Heart left ventricle (tissue), 16 donors: ENCODE measurements at regions not wholly inside any gene's neighbourhood (a gene's known extent, or its start where the extent isn't known, plus 50 kb on each side); places are given as distances from the start of the nearest gene placed in this dataset.

Experiments
- ATAC-seq, 4 donors: fragments of 200-7000 bp; cut with Tn5 transposase; one replicate each; pipeline ENCODE4 v1.9.1; 2020 to 2022; ENCODE audit warnings: moderate library complexity in 4 of 4, mild to moderate bottlenecking in 3 of 4, moderate number of reproducible peaks in 1 of 4
- DNase-seq, 5 donors: peaks; one replicate each; pipeline ENCODE4 v3.0.0-alpha.2; 2020
- H3K27ac ChIP-seq, 12 donors: fragments of 200-600 bp; sonication (generic) in 4 of 12; one replicate each; pipeline versions ENCODE4 v1.5.0 to v1.8.0; 2016 to 2022; ENCODE audit warnings: mild to moderate bottlenecking in 2 of 12
- H3K27me3 ChIP-seq, 9 donors: fragments of 200-600 bp; sonication (generic) in 2 of 9; one replicate each; pipeline versions ENCODE4 v1.5.1 to v1.8.0; 2016 to 2022; ENCODE audit warnings: mild to moderate bottlenecking in 3 of 9
- H3K36me3 ChIP-seq, 9 donors: fragments of 200-600 bp; sonication (generic) in 2 of 9; one replicate each; pipeline versions ENCODE4 v1.5.0 to v1.8.0; 2018 to 2022; ENCODE audit warnings: mild to moderate bottlenecking in 2 of 9
- H3K4me1 ChIP-seq, 12 donors: fragments of 200-600 bp; sonication (generic) in 4 of 12; one replicate each; pipeline versions ENCODE4 v1.5.0 to v1.8.0; 2016 to 2022; ENCODE audit warnings: mild to moderate bottlenecking in 3 of 12
- H3K4me3 ChIP-seq, 12 donors: fragments of 200-600 bp; sonication (generic) in 4 of 12; one replicate each; pipeline versions ENCODE4 v1.5.0 to v1.8.0; 2017 to 2022; ENCODE audit warnings: mild to moderate bottlenecking in 9 of 12, moderate library complexity in 4 of 12
- H3K9me3 ChIP-seq, 12 donors: fragments of 200-600 bp; sonication (generic) in 4 of 12; one replicate each; pipeline versions ENCODE4 v1.5.0 to v1.8.0; 2016 to 2022; ENCODE audit warnings: mild to moderate bottlenecking in 1 of 12
- POLR2A ChIP-seq, 2 donors: fragments of 450-650 bp; IDR thresholded peaks; one replicate each; pipeline ENCODE4 v1.6.1; 2017; ENCODE audit warnings: antibody characterized with exemption in 2 of 2, mild to moderate bottlenecking in 2 of 2, moderate library complexity in 2 of 2
- WGBS, 4 donors: extraction: QIAGEN DNeasy Blood & Tissue Kit in 2 of 4; methylation state at CpG; one replicate each; pipeline versions ENCODE4 v1.1.5 to v1.1.7; 2013 to 2018; 5-methylcytosine and 5-hydroxymethylcytosine counted together
- intact Hi-C, 10 donors: fragments of 100-400 bp; cut with DNase I; formaldehyde crosslinking; loops; one replicate each; pipeline versions ENCODE4 v1.11.1 to v1.14.2; 2022
- TF ChIP-seq, protein P1 (sequence below), 12 donors: fragments of 200-600 bp; sonication (generic) in 4 of 12; IDR thresholded peaks; one replicate each; pipeline versions ENCODE4 v1.5.0 to v1.8.0; 2018 to 2022; ENCODE audit warnings: antibody characterized with exemption in 12 of 12, mild to moderate bottlenecking in 5 of 12
- donor health status: ischemic (EF 13 %, LVEDD 7.1; RV severe dilation, severe dysfunction).
- donor health status: healthy with polysubstance abuse.
- donor health status: DM: no; HTN: yes; CAD: no.
- donor health status: DM: no; HTN: no; CAD: no.
- donor health status: ischemic (EF 25% LVEDD 6.9; RV normal size, moderate dysfunction).
- donor health status: ischemic (EF 25% LVEDD 5.7; RV mildly dilated, moderate dysfunction).
- donor health status: healthy.
- donor health status: DM: yes; HTN: yes; CAD: no.
- donor health status: ischemic (EF 35%, LVEDD 5.7; RV mildly dilated, moderate dysfunction).
- donor health status: nonischemic (EF 11% LVEDD 7.7; RV severe dilation, severe dysfunction).
- donor health status: DM: yes; HTN: yes; CAD: no.
- donor health status: PGD.
- donor health status: ischemic (EF 29% LVEDD 5.4; RV normal size, mild dysfunction).
- donor health status: nonischemic (EF 23%, LVEDD 6.1; RV moderate dilation, normal function).

- WGBS, 4 donors: 44 to 62% (median 47%) methylated on average over 1 of the region's 1 CpG
- ATAC-seq: peak in 1 of 4 donors; percentile 24
- intact Hi-C loops: no loop called here
These were observed 143.6 kb upstream of the SLC16A7 start for GRCh38 chr12:59452259-59452658.

GRCh38 chr12:59446116-59446515, 149.7 kb upstream of the SLC16A7 start:
- Histone ChIP-seq H3K27ac (no peak overlapping the region), H3K27me3 (no peaks in the 10 kb centered on the region), H3K9me3 (peaks cover 0 to 18% (median 5%) of the 10 kb centered on the region in 12 donors), H3K4me1 (no peaks in the 10 kb centered on the region), H3K36me3 (no peaks in the 10 kb centered on the region), H3K4me3 (no peak overlapping the region)
- WGBS, 4 donors: 44 to 87% (median 74%) methylated on average over 3 of the region's 3 CpGs
- DNase-seq (no peak), ATAC-seq (no peak)
- intact Hi-C loops: loop anchor here in 9 of 10 donors (10.0 kb wide), 4 partner anchors 149 to 389 kb away; partner anchors contain the start of gene SLC16A7 (in 1 of the 9)
- TF ChIP-seq, protein P1, sequence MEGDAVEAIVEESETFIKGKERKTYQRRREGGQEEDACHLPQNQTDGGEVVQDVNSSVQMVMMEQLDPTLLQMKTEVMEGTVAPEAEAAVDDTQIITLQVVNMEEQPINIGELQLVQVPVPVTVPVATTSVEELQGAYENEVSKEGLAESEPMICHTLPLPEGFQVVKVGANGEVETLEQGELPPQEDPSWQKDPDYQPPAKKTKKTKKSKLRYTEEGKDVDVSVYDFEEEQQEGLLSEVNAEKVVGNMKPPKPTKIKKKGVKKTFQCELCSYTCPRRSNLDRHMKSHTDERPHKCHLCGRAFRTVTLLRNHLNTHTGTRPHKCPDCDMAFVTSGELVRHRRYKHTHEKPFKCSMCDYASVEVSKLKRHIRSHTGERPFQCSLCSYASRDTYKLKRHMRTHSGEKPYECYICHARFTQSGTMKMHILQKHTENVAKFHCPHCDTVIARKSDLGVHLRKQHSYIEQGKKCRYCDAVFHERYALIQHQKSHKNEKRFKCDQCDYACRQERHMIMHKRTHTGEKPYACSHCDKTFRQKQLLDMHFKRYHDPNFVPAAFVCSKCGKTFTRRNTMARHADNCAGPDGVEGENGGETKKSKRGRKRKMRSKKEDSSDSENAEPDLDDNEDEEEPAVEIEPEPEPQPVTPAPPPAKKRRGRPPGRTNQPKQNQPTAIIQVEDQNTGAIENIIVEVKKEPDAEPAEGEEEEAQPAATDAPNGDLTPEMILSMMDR (IDR thresholded peaks at IDR 0.05): no peak
- no peak for TF ChIP-seq POLR2A (IDR thresholded peaks at IDR 0.05)

More at GRCh38 chr12:59452259-59452658, 143.6 kb upstream of the SLC16A7 start:
- H3K27me3 ChIP-seq: no peaks in the 10 kb centered on the region
- H3K9me3 ChIP-seq: peaks cover 0 to 10% (median 0%) of the 10 kb centered on the region in 12 donors
- H3K36me3 ChIP-seq: no peaks in the 10 kb centered on the region
- H3K4me1 ChIP-seq: peaks cover 0 to 11% (median 0%) of the 10 kb centered on the region in 12 donors
- no peak overlapping the region for H3K4me3 ChIP-seq
- no peak overlapping the region for H3K27ac ChIP-seq
- TF ChIP-seq, protein P1 (IDR thresholded peaks at IDR 0.05): no peak
- no peak for TF ChIP-seq POLR2A (IDR thresholded peaks at IDR 0.05)
- no peak for DNase-seq

GRCh38 chr12:59444932-59445331, 150.9 kb upstream of the SLC16A7 start:
- TF ChIP-seq POLR2A (IDR thresholded peaks at IDR 0.05): no peak
- TF ChIP-seq, protein P1 (IDR thresholded peaks at IDR 0.05): peak in 10 of 12 donors; percentile 13 to 50 (median 41)
- 86 to 100% (median 91%) methylated on average over 1 of the region's 1 CpG for WGBS, 4 donors
- H3K27ac ChIP-seq: no peak overlapping the region
- ATAC-seq (no peak), DNase-seq (no peak)
- H3K36me3 ChIP-seq: no peaks in the 10 kb centered on the region
- peaks cover 0 to 29% (median 10%) of the 10 kb centered on the region in 12 donors for H3K9me3 ChIP-seq
- H3K4me1 ChIP-seq: no peaks in the 10 kb centered on the region
- intact Hi-C loops: loop anchor here in 9 of 10 donors (10.0 kb wide), 4 partner anchors 150 to 390 kb away; partner anchors contain the start of gene SLC16A7 (in 1 of the 9)
- no peak overlapping the region for H3K4me3 ChIP-seq
- no peaks in the 10 kb centered on the region for H3K27me3 ChIP-seq

GRCh38 chr12:59432057-59432456, 163.8 kb upstream of the SLC16A7 start:
- ATAC-seq (no peak), DNase-seq (no peak)
- Histone ChIP-seq H3K27me3 (no peaks in the 10 kb centered on the region), H3K4me1 (no peaks in the 10 kb centered on the region), H3K27ac (no peak overlapping the region), H3K4me3 (no peak overlapping the region), H3K36me3 (no peaks in the 10 kb centered on the region), H3K9me3 (no peaks in the 10 kb centered on the region)
- TF ChIP-seq, protein P1 (IDR thresholded peaks at IDR 0.05): no peak
- no peak for TF ChIP-seq POLR2A (IDR thresholded peaks at IDR 0.05)
- intact Hi-C loops: loop anchor here in 1 of 10 donors (10.0 kb wide), 1 partner anchor 403 kb away; no protein-coding TSS in a partner anchor
- 54 to 82% (median 67%) methylated on average over 1 of the region's 1 CpG for WGBS, 4 donors
